ENCODE measurements at regions not wholly inside any gene's neighbourhood (a gene's known extent, or its start where the extent isn't known, plus 50 kb on each side); places are given as distances from the start of the nearest gene placed in this dataset.

DNA sequence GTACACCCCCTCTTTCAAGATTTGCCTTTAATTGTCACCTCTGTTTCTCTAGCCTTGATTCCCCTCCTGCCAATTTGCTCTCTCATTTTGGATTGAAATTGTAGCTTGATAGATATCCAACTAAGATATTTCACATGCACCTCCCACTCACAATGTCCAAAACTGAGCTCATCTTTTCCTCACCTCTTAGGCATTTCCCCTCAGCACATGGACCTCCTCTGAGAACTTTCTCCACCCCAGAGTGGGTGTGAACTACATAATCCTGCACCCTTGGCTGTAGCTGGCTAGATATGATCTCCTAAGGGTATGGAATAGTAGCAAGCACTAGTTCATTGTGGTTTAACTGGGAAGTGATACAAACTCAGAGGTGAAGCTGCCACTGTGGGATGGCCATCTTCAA, 91.5 kb upstream of the SESN3 start:
- DNase-seq, result no peak

DNA sequence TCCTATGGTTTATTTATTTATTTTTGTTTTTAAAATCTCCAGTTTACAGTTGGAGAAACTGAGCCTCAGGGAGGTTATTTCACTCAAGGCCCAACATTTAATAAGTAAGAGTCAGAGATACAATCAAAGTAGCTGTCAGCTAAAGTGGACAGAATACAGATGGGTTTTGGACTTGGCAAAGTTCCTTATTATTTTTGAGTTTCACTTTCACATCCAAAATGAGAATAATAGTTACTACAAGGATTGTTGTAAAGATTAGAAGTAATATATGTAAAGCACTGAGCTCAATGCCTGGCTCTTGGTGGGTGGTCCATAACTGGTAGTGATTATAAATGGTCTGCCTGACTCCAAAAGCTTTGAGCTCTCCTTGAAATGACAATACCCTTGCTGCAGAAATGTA, 87.5 kb upstream of the SESN3 start:
- no peak for DNase-seq

GRCh38 chr11:95308512-95309035, 77.6 kb upstream of the SESN3 start:
- DNase-seq, result no peak

DNA sequence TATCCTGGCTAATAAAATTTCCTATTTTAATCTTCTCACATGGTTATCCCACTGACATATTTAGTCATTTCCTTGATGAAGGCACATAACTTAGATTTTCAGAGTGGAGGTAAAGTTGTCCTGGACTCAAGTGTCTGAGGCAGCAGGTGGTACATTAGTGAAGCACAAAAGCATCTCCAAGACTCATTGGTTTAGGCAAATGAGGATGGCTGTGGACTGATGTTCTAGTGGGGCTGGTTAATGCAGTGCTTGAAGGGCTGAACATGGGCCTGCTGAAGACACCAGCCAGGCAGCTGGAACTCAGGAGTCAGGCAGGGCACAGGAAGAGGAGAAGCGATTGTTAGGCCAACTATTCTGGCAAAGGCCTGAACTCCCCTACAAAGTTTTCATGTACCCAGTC, 76.3 kb upstream of the SESN3 start:
- no peak for DNase-seq

DNA sequence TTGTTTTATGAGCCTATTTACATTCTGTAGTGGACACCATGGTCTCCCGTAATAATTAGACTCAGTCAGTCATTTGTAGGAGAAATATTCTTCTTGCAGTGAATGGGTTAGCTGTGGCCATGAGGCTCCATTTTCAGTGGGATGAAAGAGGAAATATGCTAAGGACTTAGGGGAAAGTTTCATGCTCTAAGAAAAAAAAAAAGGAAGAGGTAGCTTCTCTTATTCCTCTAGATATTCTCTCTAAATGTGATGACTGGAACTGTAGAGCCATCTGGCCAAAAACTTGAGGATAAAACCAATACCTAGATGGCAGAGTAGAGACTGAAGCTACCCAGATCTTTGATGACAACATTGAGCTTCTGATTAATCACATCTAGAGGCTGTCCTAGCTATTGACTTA, 75.8 kb upstream of the SESN3 start:
- no peak for DNase-seq

DNA sequence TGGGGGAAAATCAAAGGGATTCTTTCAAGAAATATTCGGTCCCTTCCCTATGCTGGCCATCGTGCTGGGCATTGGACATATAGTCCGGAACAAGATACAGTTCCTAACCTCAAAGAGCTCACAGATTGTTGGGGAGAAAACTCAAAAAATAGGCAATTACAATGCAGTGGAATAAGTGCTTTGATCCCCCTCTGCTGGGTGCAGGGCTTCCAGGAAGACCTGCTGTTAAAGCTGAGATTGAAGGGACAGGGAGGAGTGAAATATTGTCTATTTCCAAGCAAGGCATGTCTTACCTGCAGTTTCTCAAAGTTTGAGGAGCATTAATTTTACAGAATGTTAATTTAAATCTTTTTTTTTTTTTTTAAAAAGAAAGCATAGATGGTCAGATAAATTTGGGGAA, 75.1 kb upstream of the SESN3 start:
- no peak for DNase-seq

DNA sequence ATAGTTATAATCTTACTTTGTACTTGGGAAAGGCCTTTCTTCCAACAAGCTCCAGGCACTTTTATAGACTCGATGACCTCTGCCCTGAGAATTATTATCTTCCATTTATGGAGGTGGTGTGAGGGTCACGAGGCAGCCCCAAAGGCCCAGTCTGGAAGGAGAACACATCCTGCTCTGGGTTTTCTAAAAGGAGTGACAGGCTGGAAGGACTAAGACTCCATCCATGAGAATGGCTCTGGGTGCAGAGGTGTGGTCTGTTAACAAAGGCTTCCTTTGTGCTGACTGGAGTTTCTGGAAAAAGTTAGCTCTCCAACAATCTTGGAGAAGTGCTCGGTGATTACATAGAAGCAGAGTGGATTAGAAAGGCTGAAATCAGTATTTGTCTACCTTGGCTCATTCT, 74.7 kb upstream of the SESN3 start:
- DNase-seq, result no peak

- DNase-seq, result no peak
Measured at GRCh38 chr11:95304777-95305176, 73.8 kb upstream of the SESN3 start.

DNA sequence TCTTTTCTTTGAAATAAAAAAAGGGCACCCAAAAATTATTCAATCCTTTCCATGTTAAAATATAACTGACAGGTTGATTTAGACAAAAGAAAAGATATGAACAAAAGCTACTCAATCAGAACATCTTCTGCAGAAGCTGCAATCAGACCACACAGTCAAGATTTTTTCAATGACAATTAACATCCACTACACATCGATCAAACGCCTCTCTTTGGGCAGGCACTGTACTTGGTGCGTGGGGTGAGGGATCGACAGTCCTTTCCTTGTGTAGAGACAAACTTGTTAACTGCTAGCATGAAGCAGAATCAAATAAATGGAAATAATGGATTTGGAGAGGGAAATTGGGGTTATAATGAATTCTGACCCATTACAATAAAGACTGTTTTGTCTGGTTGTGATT, 71.2 kb upstream of the SESN3 start:
- DNase-seq, result no peak

DNA sequence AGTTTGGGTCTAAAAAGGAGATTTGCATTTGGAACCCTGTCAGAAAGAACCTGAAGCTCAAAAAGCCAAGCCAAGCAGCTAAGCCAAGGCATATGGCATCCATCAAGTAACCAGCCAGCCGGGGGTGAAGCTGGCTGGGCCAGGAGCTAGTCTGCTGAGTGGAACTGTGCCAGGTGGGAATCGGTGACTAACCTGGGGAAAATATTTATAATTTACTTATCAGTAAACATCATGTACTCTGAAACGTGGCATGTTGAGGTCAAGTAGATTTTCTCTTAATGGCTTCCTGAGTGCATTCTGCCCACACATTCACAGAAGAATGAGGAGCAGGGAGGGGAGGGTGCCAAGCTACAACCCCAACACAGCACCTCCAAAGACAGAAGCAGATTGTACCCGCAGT, 70.5 kb upstream of the SESN3 start:
- no peak for DNase-seq

DNA sequence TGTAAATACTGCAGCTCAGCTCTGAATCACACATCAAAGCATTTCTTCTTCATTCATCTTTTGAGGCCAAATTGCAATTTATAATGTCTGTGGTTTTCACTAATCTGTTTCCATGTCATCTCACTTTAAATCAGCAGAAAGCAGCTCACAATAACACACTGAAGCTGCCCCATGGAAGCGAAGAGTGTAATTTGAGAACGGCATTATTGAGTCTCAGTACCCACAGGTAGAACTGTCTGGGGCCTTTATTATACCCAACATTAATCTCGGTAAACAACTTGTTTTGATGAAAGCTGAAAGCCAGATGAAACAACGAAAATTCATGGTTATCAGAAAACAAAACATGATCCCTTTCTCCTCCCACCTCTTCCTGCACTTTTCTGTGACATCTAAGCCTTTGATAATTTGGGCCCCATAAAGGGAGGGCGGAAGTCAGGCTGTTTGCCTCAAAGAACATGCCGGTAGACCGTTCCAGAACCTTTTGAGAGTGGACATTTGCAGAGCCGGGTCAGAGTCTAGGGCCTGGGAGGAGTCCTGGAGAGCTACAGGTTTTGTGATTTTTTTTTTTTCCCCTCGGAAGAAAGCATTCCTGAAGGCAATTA, 68.2 kb upstream of the SESN3 start:
- no peak for DNase-seq

- peak in 1 of 56 donors; percentile 13 for DNase-seq
Measured at GRCh38 chr11:95297680-95298452, 66.9 kb upstream of the SESN3 start.

DNA sequence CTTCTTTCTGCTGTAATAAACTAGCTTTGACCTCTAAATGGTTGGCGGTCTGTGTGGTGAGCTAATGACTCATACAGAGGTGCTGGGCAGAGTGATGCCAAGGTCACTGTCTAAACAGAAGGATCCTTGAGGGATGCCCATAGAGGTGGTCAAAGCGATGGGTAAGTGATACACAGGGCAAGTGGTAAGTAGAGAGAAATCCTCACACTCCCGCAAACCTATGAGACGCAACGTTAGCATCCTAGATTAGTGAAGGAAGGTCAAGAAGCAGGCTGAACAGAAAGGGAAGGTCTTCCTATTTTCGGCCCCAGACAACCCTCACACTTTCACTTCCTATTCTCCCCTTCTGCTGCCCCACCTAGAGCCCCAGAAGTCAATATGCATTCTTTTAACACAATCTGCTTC, 65.6 kb upstream of the SESN3 start:
- DNase-seq, result peak in 1 of 56 donors; percentile 9

- no peak for DNase-seq
Measured at GRCh38 chr11:95296165-95296564, 65.2 kb upstream of the SESN3 start.

DNA sequence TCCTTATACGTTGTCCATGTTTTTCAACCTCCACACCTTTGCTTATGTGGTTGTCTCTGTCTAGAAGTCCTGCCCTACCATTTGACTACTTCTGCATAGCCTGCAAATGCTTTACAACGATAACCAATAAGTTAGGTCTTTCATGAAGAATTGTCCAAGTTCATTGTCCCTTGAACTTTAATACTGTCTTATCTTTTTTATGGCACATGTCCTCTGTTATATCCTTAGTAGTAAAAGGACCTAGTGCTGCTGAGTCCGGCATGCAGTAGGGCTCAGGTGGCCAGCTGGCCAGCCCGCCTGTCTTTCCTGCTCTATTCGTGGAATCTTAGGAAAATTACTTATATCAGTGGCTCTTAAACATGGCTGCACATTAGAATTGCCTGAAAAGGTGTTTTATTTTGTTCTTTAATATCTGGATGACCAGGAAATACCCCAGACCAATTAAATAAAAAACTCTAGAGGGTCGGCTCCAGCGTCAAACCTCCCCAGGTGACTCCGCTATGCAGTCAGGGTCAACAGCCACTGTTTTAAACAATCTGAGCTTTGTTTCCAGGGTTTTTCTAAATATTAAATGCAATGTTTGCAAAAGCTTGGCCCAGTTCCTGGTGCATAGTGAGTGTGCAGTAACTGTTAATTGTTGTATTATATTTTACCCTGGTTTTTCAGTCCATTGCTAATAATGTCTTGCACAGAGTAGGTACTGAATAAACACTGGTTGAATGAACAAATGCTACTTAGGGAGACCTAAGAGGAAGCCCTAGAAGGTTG, 64.6 kb upstream of the SESN3 start:
- no peak for DNase-seq

DNA sequence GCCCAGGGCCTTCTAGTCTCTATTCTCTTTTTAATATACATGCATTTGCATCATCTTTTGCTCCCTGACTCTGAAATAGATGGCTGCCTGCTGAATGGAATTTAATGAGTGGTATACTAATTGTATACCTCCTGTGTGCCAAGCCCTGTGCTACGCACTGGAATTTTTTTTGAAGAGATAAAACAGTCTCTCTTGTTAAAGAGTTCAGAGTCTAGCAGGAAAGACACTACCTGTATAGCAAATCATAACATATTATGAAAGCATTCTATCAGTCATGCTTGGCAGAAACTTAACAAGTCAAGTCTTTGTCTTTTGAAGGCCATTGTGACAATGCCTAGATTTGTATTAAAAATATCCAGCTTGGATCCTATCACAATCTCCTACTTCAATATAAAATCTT, 63.7 kb upstream of the SESN3 start:
- DNase-seq, result no peak

DNA sequence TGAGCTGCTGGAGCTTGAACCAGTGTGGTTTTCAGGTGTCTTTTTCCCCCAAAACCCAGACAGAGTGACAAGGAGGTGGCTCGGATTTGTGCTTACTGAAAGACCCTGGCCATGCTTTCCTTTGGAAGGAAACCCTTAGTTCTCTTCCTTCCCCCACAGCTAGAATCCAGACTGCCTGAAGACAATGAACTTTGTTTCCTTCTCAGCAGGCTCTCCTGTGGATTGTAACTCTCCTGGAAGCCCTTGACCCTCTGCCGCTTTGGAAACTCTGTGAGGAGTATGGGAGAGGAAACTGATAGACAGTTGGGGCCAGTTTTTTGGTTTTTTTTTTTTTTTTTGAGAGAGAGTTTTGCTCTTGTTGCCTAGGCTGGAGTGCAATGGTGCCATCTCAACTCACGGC, 62.1 kb upstream of the SESN3 start:
- DNase-seq, result no peak

DNA sequence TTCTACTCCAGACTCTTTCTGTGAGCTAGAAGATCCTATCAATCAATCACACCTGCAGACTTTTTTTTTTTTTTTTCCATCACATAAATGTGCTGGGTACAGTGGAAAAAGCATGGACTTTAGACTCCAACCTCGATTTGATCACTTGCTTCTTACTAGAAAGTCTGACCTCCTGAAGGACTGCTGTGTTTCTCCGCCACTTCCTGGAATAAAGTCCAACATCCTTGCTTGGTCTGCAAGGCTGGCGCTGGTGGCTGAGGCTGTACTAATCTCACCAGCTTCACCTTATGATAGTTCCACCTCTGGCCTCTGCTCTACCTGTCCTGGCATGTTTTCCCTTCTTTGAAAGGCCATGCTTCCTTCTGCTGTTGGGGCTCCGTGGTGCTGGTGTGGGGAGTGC, 60.9 kb upstream of the SESN3 start:
- DNase-seq, result no peak

- no peak for DNase-seq
Measured at GRCh38 chr11:95289378-95290101, 58.5 kb upstream of the SESN3 start.

DNA sequence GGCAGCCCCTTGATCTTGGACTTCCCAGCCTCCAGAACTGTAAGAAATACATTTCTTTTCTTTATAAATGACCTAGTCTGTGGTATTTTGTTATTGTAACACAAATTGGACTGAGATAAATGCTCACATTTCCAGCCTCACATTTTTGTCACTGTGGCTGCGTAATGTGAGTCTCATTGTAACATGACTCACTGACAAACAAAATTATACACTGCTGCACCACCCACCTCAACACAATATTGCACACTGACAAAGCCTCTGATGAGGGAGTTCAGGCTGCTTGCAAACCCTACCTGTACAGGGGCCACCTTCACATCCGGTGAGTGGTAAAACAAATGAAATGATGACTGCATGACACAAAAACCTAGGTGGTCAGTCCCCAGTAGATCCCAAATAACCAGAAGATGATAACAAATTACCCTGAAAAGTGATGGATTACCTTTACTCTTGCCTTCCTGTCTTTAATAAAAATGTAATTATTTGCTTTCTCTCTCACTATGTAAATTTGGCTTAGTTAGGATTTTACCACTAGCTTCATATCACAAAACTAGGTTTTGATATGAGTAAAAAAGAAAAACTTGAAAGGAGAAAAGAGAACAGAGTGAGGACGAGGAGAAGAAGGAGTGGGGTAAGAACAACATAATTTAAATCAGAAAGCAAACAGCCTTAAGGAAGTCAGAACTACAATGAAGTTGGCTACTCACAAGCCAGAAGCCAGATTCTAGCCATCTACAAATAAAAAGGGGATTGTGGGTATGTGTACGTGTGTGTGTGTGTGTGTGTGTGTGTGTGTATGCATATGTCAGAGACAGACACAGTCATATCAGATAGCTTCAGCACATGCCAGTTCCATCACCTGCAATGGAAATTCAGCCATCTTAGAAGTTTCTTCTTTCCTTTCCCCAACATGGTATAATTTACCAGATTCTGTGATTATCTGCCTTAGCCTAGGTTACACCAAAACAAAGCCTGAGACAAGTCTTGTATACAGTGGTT, 53.4 kb upstream of the SESN3 start:
- no peak for DNase-seq

All from amygdala (tissue), 56 donors.